ENCODE measurements at regions not wholly inside any gene's neighbourhood (a gene's known extent, or its start where the extent isn't known, plus 50 kb on each side); places are given as distances from the start of the nearest gene placed in this dataset.

GRCh38 chr14:101064121-101064661 lies 160.7 kb upstream of the RTL1 start:
- no peak for TF ChIP-seq CTCF (conservative IDR thresholded peaks at IDR 0.05; ENCODE audit: low read depth, low read length)
- DNase-seq (ENCODE audit: low read depth), result no peak
- H3K4me3 ChIP-seq (ENCODE audit: low read depth, low read length), result no peak overlapping the region

- H3K4me3 ChIP-seq (ENCODE audit: low read depth, low read length), result no peak overlapping the region
- no peak for TF ChIP-seq CTCF (conservative IDR thresholded peaks at IDR 0.05; ENCODE audit: low read depth, low read length)
These were observed 161.2 kb upstream of the RTL1 start for GRCh38 chr14:101064718-101065117.

GRCh38 chr14:101065246-101065645 lies 161.7 kb upstream of the RTL1 start:
- DNase-seq (ENCODE audit: low read depth), result no peak
- TF ChIP-seq CTCF (conservative IDR thresholded peaks at IDR 0.05; ENCODE audit: low read depth, low read length), result no peak

More at GRCh38 chr14:101064718-101065117, 161.2 kb upstream of the RTL1 start:
- no peak for DNase-seq (ENCODE audit: low read depth)

GRCh38 chr14:101065696-101066694 lies 162.5 kb upstream of the RTL1 start:
- TF ChIP-seq CTCF (conservative IDR thresholded peaks at IDR 0.05; ENCODE audit: low read depth, low read length), result no peak
- no peak for DNase-seq (ENCODE audit: low read depth)

More at GRCh38 chr14:101065246-101065645, 161.7 kb upstream of the RTL1 start:
- no peak overlapping the region for H3K4me3 ChIP-seq (ENCODE audit: low read depth, low read length)

GRCh38 chr14:101066826-101067510 lies 163.4 kb upstream of the RTL1 start:
- DNase-seq (ENCODE audit: low read depth), result no peak
- TF ChIP-seq CTCF (conservative IDR thresholded peaks at IDR 0.05; ENCODE audit: low read depth, low read length), result no peak
- no peak overlapping the region for H3K4me3 ChIP-seq (ENCODE audit: low read depth, low read length)

More at GRCh38 chr14:101065696-101066694, 162.5 kb upstream of the RTL1 start:
- no peak overlapping the region for H3K4me3 ChIP-seq (ENCODE audit: low read depth, low read length)

- H3K4me3 ChIP-seq (ENCODE audit: low read depth, low read length), result no peak overlapping the region
- no peak for DNase-seq (ENCODE audit: low read depth)
- no peak for TF ChIP-seq CTCF (conservative IDR thresholded peaks at IDR 0.05; ENCODE audit: low read depth, low read length)
These were observed 165.0 kb upstream of the RTL1 start for GRCh38 chr14:101068313-101069227.

Data from choroid plexus epithelial cell (primary cell).